ENCODE measurements at regions not wholly inside any gene's neighbourhood (a gene's known extent, or its start where the extent isn't known, plus 50 kb on each side); places are given as distances from the start of the nearest gene placed in this dataset.

DNA sequence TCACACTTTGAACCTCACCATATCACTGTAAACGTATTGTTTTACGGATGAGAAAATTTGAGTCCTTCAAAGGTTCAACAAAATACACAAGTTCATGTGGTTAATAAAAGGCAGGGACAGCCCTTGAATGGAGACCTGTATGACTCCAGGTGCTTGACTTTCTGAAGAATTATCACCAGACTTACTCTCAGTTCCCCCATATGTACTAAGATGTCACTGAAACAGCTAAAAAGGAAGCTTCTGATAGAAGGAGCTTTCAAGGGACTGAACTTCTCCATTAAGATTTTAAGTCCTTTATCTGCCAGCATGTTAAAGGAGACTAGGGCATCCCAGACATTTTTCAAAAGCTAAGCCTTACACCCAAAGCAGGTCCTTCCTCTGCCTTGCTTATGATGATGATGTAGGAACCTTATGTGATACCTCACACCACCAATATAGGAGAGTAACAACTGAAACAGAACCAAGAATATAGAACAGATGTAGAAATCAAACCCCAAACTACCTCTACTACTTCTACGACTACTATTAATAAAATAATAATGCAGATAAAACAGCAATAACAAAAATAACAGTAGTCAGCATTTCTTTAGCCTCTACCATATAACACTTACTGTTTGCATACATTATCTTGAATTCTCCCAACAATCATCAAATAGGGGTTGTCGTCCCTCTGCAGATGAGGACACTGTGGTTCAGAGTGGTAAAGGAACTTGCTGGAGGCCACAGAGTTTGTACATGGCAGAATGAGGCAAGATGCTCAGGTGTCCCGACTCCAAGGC lies 273.9 kb downstream of the ELAVL2 start:
- TF ChIP-seq, protein P1, sequence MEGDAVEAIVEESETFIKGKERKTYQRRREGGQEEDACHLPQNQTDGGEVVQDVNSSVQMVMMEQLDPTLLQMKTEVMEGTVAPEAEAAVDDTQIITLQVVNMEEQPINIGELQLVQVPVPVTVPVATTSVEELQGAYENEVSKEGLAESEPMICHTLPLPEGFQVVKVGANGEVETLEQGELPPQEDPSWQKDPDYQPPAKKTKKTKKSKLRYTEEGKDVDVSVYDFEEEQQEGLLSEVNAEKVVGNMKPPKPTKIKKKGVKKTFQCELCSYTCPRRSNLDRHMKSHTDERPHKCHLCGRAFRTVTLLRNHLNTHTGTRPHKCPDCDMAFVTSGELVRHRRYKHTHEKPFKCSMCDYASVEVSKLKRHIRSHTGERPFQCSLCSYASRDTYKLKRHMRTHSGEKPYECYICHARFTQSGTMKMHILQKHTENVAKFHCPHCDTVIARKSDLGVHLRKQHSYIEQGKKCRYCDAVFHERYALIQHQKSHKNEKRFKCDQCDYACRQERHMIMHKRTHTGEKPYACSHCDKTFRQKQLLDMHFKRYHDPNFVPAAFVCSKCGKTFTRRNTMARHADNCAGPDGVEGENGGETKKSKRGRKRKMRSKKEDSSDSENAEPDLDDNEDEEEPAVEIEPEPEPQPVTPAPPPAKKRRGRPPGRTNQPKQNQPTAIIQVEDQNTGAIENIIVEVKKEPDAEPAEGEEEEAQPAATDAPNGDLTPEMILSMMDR (IDR thresholded peaks at IDR 0.05) = no peak
- no peak for TF ChIP-seq ZFX (IDR thresholded peaks at IDR 0.05; ENCODE audit: borderline replicate concordance)
